Panc1 (cell line): ENCODE measurements at regions not wholly inside any gene's neighbourhood (a gene's known extent, or its start where the extent isn't known, plus 50 kb on each side); places are given as distances from the start of the nearest gene placed in this dataset.

Experiments
- ATAC-seq: fragments of 200-7000 bp; cut with Tn5 transposase; 2 replicates; pipeline ENCODE4 v1.9.1; 2020; ENCODE audit warnings: mild to moderate bottlenecking, moderate library complexity
- BruUV-seq: library from RNA; stranded (reverse); fragments of 400-500 nt; replicated peaks from 2 replicates; lab custom pipeline; 2021; lab: Mats Ljungman, UMichigan
- CTCF ChIA-PET: fragments of 300-600 bp; sonication (Branson Sonifier 250); formaldehyde crosslinking; loops from one replicate; lab custom pipeline; 2022; ENCODE audit warnings: antibody characterized with exemption; lab: Charles Lee
- POLR2A ChIA-PET: fragments of 300-600 bp; sonication (Branson Sonifier 250); formaldehyde crosslinking; loops from one replicate; lab custom pipeline; 2022; ENCODE audit warnings: antibody characterized with exemption; lab: Charles Lee
- DNase-seq: peaks from one replicate; pipeline ENCODE4 v3.0.0-alpha.2; 2010; ENCODE audit warnings: low read depth, low spot score
- H3K27ac ChIP-seq: 2 replicates; pipeline ENCODE4 v1.5.1; 2011; ENCODE audit warnings: mild to moderate bottlenecking, low read length, inconsistent platforms
- H3K27me3 ChIP-seq: fragments of 200-500 bp; sonication (Bioruptor generic); 2 replicates; pipeline ENCODE4 v1.6.0; 2014; ENCODE audit warnings: low read length, inconsistent platforms; ENCODE audit not compliant: control insufficient read depth, insufficient read depth
- H3K36me3 ChIP-seq: fragments of 200-500 bp; sonication (Bioruptor generic); 2 replicates; pipeline ENCODE4 v1.5.1; 2014; ENCODE audit warnings: inconsistent platforms, mild to moderate bottlenecking, low read length, moderate library complexity; ENCODE audit not compliant: control insufficient read depth, insufficient read depth
- H3K4me1 ChIP-seq: 2 replicates; pipeline ENCODE4 v1.5.1; 2011; ENCODE audit warnings: inconsistent platforms, mild to moderate bottlenecking, low read length, moderate library complexity; ENCODE audit not compliant: control insufficient read depth, insufficient read depth
- H3K4me3 ChIP-seq, 2 experiments: 2 replicates each; pipeline ENCODE4 v1.5.1; 2011 to 2012; ENCODE audit warnings: low read depth in 2 of 2, low read length in 2 of 2, mild to moderate bottlenecking in 2 of 2, inconsistent platforms in 1 of 2, moderate library complexity in 1 of 2
- H3K9me3 ChIP-seq: fragments of 200-500 bp; sonication (Bioruptor generic); 2 replicates; pipeline ENCODE4 v1.5.1; 2014; ENCODE audit warnings: low read depth, mild to moderate bottlenecking, inconsistent platforms, low read length, moderate library complexity; ENCODE audit not compliant: control insufficient read depth, insufficient read depth
- POLR2AphosphoS5 ChIP-seq: IDR thresholded peaks from 2 replicates; pipeline ENCODE4 v1.6.1; 2012; ENCODE audit warnings: mild to moderate bottlenecking, low read depth, low read length, moderate library complexity
- SIN3A ChIP-seq: IDR thresholded peaks from 2 replicates; pipeline ENCODE4 v1.6.1; 2012; ENCODE audit warnings: low read depth, mild to moderate bottlenecking, low read length, moderate library complexity, borderline replicate concordance; ENCODE audit not compliant: insufficient read depth
- TCF7L2 ChIP-seq: IDR thresholded peaks from 2 replicates; pipeline ENCODE4 v1.6.1; 2011; ENCODE audit warnings: mild to moderate bottlenecking, low read depth, low read length, inconsistent platforms
- in situ Hi-C: cut with HindIII; loops from 2 replicates; pipeline ENCODE4 v1.10.0; 2016; ENCODE audit warnings: low sequenced_read_pairs, low pct_unique_long_range_greater_than_20kb
- intact Hi-C: fragments of 100-400 bp; cut with micrococcal nuclease; formaldehyde crosslinking; loops from one replicate; pipeline ENCODE4 v1.10.0; 2022; ENCODE audit not compliant: unreplicated experiment
- TF ChIP-seq, protein P1 (sequence below), 2 experiments: IDR thresholded peaks; 2 replicates each; pipeline ENCODE4 v1.6.1; 2011 to 2012; ENCODE audit warnings: low read depth in 2 of 2, control low read depth in 1 of 2, low read length in 1 of 2, mild to moderate bottlenecking in 1 of 2, moderate library complexity in 1 of 2; ENCODE audit not compliant: insufficient read depth in 1 of 2
- TF ChIP-seq, protein P2 (sequence below): fragments of 450-650 bp; IDR thresholded peaks from 2 replicates; pipeline ENCODE4 v1.5.1; 2017; ENCODE audit warnings: mild to moderate bottlenecking

DNA sequence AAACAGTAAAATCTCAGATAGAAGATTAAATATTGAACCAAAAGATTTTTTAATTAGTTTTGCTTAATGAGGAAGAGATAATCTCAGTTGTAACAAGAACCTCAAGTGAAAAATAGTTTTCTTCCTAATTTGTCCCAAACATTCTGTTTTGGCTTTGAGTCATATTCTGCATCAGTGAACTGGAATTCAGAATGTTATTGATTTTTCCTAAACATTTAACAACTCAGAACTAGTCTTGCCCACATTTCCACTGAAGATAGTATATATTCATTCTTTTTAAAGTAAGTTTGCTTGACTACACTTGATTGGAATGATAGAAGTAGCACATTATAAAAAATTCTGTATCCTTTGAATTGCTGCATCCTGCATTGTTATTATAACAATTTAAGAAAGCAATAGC is 85.7 kb upstream of the UGP2 start:
- ChIA-PET CTCF (no interaction called here), POLR2A (no interaction called here)
- DNase-seq (no peak), ATAC-seq (no peak)
- no peak for TF ChIP-seq SIN3A
- TF ChIP-seq, protein P1, sequence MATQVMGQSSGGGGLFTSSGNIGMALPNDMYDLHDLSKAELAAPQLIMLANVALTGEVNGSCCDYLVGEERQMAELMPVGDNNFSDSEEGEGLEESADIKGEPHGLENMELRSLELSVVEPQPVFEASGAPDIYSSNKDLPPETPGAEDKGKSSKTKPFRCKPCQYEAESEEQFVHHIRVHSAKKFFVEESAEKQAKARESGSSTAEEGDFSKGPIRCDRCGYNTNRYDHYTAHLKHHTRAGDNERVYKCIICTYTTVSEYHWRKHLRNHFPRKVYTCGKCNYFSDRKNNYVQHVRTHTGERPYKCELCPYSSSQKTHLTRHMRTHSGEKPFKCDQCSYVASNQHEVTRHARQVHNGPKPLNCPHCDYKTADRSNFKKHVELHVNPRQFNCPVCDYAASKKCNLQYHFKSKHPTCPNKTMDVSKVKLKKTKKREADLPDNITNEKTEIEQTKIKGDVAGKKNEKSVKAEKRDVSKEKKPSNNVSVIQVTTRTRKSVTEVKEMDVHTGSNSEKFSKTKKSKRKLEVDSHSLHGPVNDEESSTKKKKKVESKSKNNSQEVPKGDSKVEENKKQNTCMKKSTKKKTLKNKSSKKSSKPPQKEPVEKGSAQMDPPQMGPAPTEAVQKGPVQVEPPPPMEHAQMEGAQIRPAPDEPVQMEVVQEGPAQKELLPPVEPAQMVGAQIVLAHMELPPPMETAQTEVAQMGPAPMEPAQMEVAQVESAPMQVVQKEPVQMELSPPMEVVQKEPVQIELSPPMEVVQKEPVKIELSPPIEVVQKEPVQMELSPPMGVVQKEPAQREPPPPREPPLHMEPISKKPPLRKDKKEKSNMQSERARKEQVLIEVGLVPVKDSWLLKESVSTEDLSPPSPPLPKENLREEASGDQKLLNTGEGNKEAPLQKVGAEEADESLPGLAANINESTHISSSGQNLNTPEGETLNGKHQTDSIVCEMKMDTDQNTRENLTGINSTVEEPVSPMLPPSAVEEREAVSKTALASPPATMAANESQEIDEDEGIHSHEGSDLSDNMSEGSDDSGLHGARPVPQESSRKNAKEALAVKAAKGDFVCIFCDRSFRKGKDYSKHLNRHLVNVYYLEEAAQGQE (IDR thresholded peaks at IDR 0.05; ENCODE audit: insufficient read depth in 1 of 2, low read depth in 2 of 2, low read length in 1 of 2), result no peak
- TF ChIP-seq, protein P2, sequence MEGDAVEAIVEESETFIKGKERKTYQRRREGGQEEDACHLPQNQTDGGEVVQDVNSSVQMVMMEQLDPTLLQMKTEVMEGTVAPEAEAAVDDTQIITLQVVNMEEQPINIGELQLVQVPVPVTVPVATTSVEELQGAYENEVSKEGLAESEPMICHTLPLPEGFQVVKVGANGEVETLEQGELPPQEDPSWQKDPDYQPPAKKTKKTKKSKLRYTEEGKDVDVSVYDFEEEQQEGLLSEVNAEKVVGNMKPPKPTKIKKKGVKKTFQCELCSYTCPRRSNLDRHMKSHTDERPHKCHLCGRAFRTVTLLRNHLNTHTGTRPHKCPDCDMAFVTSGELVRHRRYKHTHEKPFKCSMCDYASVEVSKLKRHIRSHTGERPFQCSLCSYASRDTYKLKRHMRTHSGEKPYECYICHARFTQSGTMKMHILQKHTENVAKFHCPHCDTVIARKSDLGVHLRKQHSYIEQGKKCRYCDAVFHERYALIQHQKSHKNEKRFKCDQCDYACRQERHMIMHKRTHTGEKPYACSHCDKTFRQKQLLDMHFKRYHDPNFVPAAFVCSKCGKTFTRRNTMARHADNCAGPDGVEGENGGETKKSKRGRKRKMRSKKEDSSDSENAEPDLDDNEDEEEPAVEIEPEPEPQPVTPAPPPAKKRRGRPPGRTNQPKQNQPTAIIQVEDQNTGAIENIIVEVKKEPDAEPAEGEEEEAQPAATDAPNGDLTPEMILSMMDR, result no peak
- no peak for TF ChIP-seq POLR2AphosphoS5
- no peak for TF ChIP-seq TCF7L2
- no peaks in the 10 kb centered on the region for H3K4me1 ChIP-seq
- no peaks in the 10 kb centered on the region for H3K36me3 ChIP-seq
- H3K9me3 ChIP-seq, result no peaks in the 10 kb centered on the region
- no peak overlapping the region for H3K4me3 ChIP-seq
- in situ Hi-C loops, result no loop called here
- no TSS peak for BruUV-seq
- peaks cover 2% of the 10 kb centered on the region; the same call in 1 of the 2 replicates for H3K27me3 ChIP-seq
- no peak overlapping the region for H3K27ac ChIP-seq
- intact Hi-C loops, result no loop called here

DNA sequence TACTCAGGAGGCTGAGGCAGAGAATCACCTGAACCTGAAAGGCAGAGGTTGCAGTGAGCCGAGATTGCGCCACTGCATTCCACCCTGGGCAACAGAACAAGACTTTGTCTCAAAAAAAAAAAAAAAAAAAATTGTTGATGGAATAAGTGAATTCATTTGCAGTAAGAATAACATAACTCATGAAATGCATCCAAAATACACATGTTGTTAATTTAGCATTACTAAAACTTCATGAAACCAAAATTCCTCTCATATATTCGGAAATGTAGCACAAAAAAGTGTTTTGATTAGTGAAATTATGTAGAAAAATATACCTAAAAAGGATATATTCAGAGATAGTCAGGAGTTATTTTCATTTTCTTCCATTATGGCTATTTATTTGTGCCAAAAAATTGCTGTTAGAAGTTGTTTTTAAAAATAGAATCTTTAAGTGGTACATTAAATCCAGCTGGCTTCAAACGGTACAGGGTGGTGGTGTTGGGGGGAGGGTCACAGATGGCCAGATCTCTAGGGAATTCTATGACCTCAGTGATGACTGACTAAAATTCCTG is 78.2 kb upstream of the UGP2 start:
- no peak overlapping the region for H3K27ac ChIP-seq
- in situ Hi-C loops, result no loop called here
- H3K9me3 ChIP-seq, result peaks cover 11% of the 10 kb centered on the region; the same call in 1 of the 2 replicates
- no peaks in the 10 kb centered on the region for H3K4me1 ChIP-seq
- intact Hi-C loops, result no loop called here
- no peaks in the 10 kb centered on the region for H3K27me3 ChIP-seq
- ATAC-seq, result no peak
- POLR2A ChIA-PET, result no interaction called here
- TF ChIP-seq POLR2AphosphoS5 (no peak), TCF7L2 (no peak), SIN3A (no peak)
- TF ChIP-seq, protein P2, result no peak
- TF ChIP-seq, protein P1 (IDR thresholded peaks at IDR 0.05; ENCODE audit: insufficient read depth in 1 of 2, low read depth in 2 of 2, low read length in 1 of 2), result no peak
- no peaks in the 10 kb centered on the region for H3K36me3 ChIP-seq
- CTCF ChIA-PET, result no interaction called here
- H3K4me3 ChIP-seq, result no peak overlapping the region
- no peak for DNase-seq
- BruUV-seq, result no TSS peak
